Adrenal gland (tissue), 9 donors: ENCODE measurements at regions not wholly inside any gene's neighbourhood (a gene's known extent, or its start where the extent isn't known, plus 50 kb on each side); places are given as distances from the start of the nearest gene placed in this dataset.
A peak's percentile ranks its signal among the peaks of the same experiment; 100 is the strongest.

Experiments
- DNase-seq, 7 donors: peaks; one replicate each; pipeline ENCODE4 v3.0.0-alpha.2; 2019 to 2020
- H3K27ac ChIP-seq, 5 donors: fragments of 200-600 bp; sonication (generic) in 4 of 5; 1 replicate in 3 of 5; 2 replicates in 2 of 5; pipeline versions ENCODE4 v1.5.1 to v1.8.0; 2016 to 2020; ENCODE audit warnings: mild to moderate bottlenecking in 1 of 5
- H3K27me3 ChIP-seq: fragments of 200-600 bp; 2 replicates; pipeline ENCODE4 v1.8.0; 2021
- H3K36me3 ChIP-seq, 2 donors: fragments of 200-600 bp; replicated peaks in 1 of 2; 1 replicate in 1 of 2; 2 replicates in 1 of 2; pipeline versions ENCODE4 v1.5.1 to v1.8.0; 2018 to 2022
- H3K4me1 ChIP-seq, 2 donors: fragments of 200-600 bp; replicated peaks in 1 of 2; 1 replicate in 1 of 2; 2 replicates in 1 of 2; pipeline versions ENCODE4 v1.5.1 to v1.8.0; 2018 to 2021
- H3K4me3 ChIP-seq, 4 donors: fragments of 200-600 bp; sonication (generic) in 3 of 4; one replicate each; pipeline ENCODE4 v1.5.1; 2016 to 2018
- H3K9me3 ChIP-seq, 3 donors: fragments of 200-600 bp; sonication (generic) in 1 of 3; replicated peaks in 1 of 3; 1 replicate in 2 of 3; 2 replicates in 1 of 3; pipeline versions ENCODE4 v1.5.1 to v1.8.0; 2016 to 2021
- POLR2A ChIP-seq, 2 donors: fragments of 450-650 bp; IDR thresholded peaks; one replicate each; pipeline ENCODE4 v1.6.1; 2017; ENCODE audit warnings: antibody characterized with exemption in 2 of 2, mild to moderate bottlenecking in 2 of 2, moderate library complexity in 1 of 2
- WGBS, 4 donors: extraction: QIAGEN DNeasy Blood & Tissue Kit in 2 of 4; methylation state at CpG; one replicate each; pipeline versions ENCODE4 v1.1.5 to v1.1.7; 2013 to 2017; 5-methylcytosine and 5-hydroxymethylcytosine counted together
- intact Hi-C, 2 donors: fragments of 100-400 bp; cut with DNase I; formaldehyde crosslinking; loops; one replicate each; pipeline versions ENCODE4 v1.14.1 to v1.15.0; 2022 to 2023
- TF ChIP-seq, protein P1 (sequence below), 6 experiments: fragments of 450-650 bp in 4 of 6; fragments of 200-600 bp in 2 of 6; sonication (generic) in 1 of 6; IDR thresholded peaks; 1 replicate in 5 of 6; 2 replicates in 1 of 6; pipeline versions ENCODE4 v1.5.1 to v1.8.0; 2016 to 2021; ENCODE audit warnings: antibody characterized with exemption in 6 of 6, mild to moderate bottlenecking in 2 of 6, moderate library complexity in 1 of 6
- donor health status: healthy with polysubstance abuse.
- donor health status: Bipolar disorder and iron deficiency.
- donor health status: DM: yes; HTN: yes; CAD: no.
- donor health status: DM: no; HTN: no; CAD: no.
- donor health status: DM: no; HTN: no; CAD: no.

DNA sequence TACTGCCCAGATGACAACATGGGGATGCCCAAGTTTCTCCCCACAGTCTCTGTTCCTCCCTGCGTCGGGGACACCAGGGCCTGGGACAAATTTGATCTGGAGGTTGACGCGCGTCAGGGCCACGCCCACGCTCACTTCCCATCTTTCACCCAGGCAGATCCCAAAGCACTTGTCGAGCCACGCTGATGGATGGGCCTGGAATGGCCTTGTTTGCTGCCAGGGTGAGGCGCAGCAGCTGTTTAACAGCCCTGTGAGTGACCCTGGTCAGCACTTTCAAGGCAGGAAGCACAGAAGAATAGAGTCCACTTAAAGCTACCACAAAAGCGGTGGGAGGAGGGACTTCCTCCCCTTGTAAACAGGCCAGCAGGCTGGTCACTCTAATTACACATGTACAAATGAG lies 324.7 kb upstream of the JARID2 start:
- Histone ChIP-seq H3K36me3 (no peaks in the 10 kb centered on the region), H3K9me3 (no peaks in the 10 kb centered on the region), H3K27me3 (no peaks in the 10 kb centered on the region), H3K4me1 (peaks cover 0 to 6% of the 10 kb centered on the region in 2 donors), H3K4me3 (no peak overlapping the region), H3K27ac (peak overlapping the region in 3 of 5 donors; percentile 23 to 72 (median 72))
- WGBS, 4 donors = 7 to 31% (median 9%) methylated on average over 3 to 11 of the region's 11 CpGs
- TF ChIP-seq POLR2A (IDR thresholded peaks at IDR 0.05) = no peak
- TF ChIP-seq, protein P1, sequence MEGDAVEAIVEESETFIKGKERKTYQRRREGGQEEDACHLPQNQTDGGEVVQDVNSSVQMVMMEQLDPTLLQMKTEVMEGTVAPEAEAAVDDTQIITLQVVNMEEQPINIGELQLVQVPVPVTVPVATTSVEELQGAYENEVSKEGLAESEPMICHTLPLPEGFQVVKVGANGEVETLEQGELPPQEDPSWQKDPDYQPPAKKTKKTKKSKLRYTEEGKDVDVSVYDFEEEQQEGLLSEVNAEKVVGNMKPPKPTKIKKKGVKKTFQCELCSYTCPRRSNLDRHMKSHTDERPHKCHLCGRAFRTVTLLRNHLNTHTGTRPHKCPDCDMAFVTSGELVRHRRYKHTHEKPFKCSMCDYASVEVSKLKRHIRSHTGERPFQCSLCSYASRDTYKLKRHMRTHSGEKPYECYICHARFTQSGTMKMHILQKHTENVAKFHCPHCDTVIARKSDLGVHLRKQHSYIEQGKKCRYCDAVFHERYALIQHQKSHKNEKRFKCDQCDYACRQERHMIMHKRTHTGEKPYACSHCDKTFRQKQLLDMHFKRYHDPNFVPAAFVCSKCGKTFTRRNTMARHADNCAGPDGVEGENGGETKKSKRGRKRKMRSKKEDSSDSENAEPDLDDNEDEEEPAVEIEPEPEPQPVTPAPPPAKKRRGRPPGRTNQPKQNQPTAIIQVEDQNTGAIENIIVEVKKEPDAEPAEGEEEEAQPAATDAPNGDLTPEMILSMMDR (IDR thresholded peaks at IDR 0.05) = no peak
- peak; percentile 60 to 92 (median 78) for DNase-seq
- intact Hi-C loops = no loop called here

DNA sequence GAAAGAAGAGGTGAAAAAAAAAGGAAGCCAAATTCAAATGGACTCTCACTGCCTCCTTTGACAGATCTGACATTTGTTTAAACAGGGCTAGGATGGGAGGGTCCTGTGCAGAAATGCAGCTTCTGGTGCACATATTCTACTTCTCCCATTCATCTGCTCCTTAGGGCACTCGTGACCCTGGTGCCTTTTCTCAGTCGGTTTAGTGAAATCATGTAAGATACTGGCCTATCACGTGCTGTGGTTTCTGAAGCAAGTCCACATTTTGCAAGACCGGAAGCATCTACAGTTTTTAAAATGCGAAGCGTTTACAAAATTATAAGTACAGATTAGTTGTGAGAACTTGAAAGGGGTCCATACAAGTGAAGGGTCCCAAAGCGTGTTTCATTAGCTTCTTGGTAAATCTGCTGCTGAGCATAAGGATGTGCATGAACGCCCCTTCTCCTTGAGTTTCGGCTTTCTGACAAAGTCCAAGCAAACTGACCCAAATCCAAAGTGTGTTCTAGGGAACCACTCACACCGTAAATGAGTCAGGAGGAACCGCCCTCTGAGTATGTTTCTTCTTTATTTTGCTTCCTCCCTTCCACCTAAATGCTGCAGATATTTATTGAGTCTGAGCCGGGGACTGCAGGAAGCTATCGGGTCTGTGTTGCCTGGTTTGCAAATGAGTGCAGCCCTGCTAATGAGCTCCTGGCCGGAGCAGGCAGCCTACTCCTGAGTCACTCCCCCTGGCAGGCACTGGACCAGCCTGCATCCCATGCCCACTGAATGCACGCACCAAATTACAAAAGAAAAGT lies 323.8 kb upstream of the JARID2 start:
- peak in 6 of 7 donors; percentile 27 to 64 (median 45) for DNase-seq
- intact Hi-C loops = no loop called here
- H3K27ac ChIP-seq = peak overlapping the region in 4 of 5 donors; percentile 23 to 72 (median 54)
- no peaks in the 10 kb centered on the region for H3K9me3 ChIP-seq
- H3K27me3 ChIP-seq = no peaks in the 10 kb centered on the region
- H3K4me1 ChIP-seq = peaks cover 0 to 6% of the 10 kb centered on the region in 2 donors
- no peaks in the 10 kb centered on the region for H3K36me3 ChIP-seq
- H3K4me3 ChIP-seq = no peak overlapping the region
- TF ChIP-seq, protein P1 (IDR thresholded peaks at IDR 0.05) = no peak
- no peak for TF ChIP-seq POLR2A (IDR thresholded peaks at IDR 0.05)
- 75 to 76% (median 76%) methylated on average over 15 of the region's 15 CpGs for WGBS, 4 donors

DNA sequence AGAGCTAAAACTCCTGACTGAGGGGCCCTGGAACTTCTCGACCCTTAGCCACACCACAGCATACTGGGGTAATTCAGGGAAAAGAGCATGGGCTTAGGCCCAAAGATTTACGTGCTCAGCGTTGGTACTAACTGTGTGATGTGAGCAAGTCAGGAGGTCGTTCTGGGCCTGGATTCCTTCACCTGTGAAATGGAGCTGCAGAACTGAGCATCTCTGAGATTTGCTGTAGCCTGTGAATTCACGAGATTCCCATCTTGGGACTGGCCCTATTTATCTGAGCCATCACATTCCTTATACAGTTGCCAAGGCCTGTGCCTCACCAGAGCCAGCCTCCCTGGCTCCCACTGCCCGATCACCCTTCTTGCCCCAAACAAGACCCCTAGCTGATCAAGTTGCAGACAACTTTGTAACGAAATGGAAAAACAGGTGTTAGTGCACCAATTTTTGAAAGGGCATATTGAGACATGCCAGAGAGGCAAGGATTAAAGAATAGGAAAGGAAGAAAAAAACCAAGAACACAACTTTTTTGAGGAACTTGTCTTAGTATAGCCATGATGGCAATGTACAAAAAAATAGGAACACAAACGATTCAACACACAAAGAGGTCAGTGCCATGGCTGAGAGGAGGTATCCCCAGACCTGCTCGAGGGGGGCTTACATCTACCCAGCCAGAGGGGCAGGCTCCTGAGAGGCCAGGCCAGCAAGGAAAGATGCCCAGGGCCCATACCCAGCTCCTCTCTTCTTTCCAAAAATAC lies 323.0 kb upstream of the JARID2 start:
- WGBS, 4 donors = 75 to 82% (median 77%) methylated on average over 9 of the region's 9 CpGs
- peak overlapping the region in 3 of 5 donors; percentile 7 to 72 (median 72) for H3K27ac ChIP-seq
- TF ChIP-seq POLR2A (IDR thresholded peaks at IDR 0.05) = no peak
- TF ChIP-seq, protein P1 (IDR thresholded peaks at IDR 0.05) = no peak
- intact Hi-C loops = no loop called here
- peaks cover 0 to 6% of the 10 kb centered on the region in 2 donors for H3K4me1 ChIP-seq
- H3K9me3 ChIP-seq = no peaks in the 10 kb centered on the region
- H3K27me3 ChIP-seq = no peaks in the 10 kb centered on the region
- no peak overlapping the region for H3K4me3 ChIP-seq
- no peak for DNase-seq
- H3K36me3 ChIP-seq = no peaks in the 10 kb centered on the region
